WTC11 (cell line): ENCODE measurements at regions not wholly inside any gene's neighbourhood (a gene's known extent, or its start where the extent isn't known, plus 50 kb on each side); places are given as distances from the start of the nearest gene placed in this dataset.

Source experiments
- ATAC-seq: fragments of 200-7000 bp; cut with Tn5 transposase; 2 replicates; pipeline ENCODE4 v1.10.0; 2021; ENCODE audit warnings: mild to moderate bottlenecking, moderate library complexity
- CTCF ChIA-PET: fragments of 300-600 bp; sonication (Branson Sonifier 250); formaldehyde crosslinking; loops from one replicate; lab custom pipeline; 2021; ENCODE audit warnings: antibody characterized with exemption; lab: Charles Lee
- POLR2A ChIA-PET: fragments of 350-600 bp; sonication (Branson Sonifier 250); formaldehyde crosslinking; loops from one replicate; lab custom pipeline; 2021; ENCODE audit warnings: antibody characterized with exemption; lab: Charles Lee
- DNase-seq: peaks from one replicate; pipeline ENCODE4 v3.0.0; 2021; ENCODE audit warnings: low spot score
- H3K27ac Mint-ChIP-seq: 2 replicates; pipeline ENCODE4 v1.8.0; 2021; ENCODE audit warnings: mixed read lengths
- H3K27me3 Mint-ChIP-seq: 2 replicates; pipeline ENCODE4 v1.8.0; 2021; ENCODE audit warnings: low read depth, mild to moderate bottlenecking, moderate library complexity, mixed read lengths
- H3K36me3 Mint-ChIP-seq: 2 replicates; pipeline ENCODE4 v1.8.0; 2021; ENCODE audit warnings: mixed read lengths
- H3K4me1 Mint-ChIP-seq: 2 replicates; pipeline ENCODE4 v1.8.0; 2022; ENCODE audit warnings: mixed read lengths
- H3K4me3 Mint-ChIP-seq: 2 replicates; pipeline ENCODE4 v1.8.0; 2021; ENCODE audit warnings: mild to moderate bottlenecking, moderate library complexity, mixed read lengths
- H3K9me3 Mint-ChIP-seq: 2 replicates; pipeline ENCODE4 v1.8.0; 2021; ENCODE audit warnings: mixed read lengths
- EMX1 ChIP-seq: fragments of 250-450 bp; sonication (Bioruptor Pico); IDR thresholded peaks from 2 replicates; pipeline ENCODE4 v1.8.0; 2021; ENCODE audit warnings: mild to moderate bottlenecking
- ETV6 ChIP-seq: sonication (generic); formaldehyde crosslinking; IDR thresholded peaks from 2 replicates; pipeline ENCODE4 v1.8.1; 2022; ENCODE audit warnings: mild to moderate bottlenecking, missing genetic modification reagents
- FOXJ3 ChIP-seq: sonication (generic); formaldehyde crosslinking; IDR thresholded peaks from 2 replicates; pipeline ENCODE4 v1.9.0; 2021; ENCODE audit warnings: missing genetic modification reagents, mild to moderate bottlenecking, borderline replicate concordance
- FOXP1 ChIP-seq: sonication (generic); formaldehyde crosslinking; IDR thresholded peaks from 2 replicates; pipeline ENCODE4 v1.8.0; 2022; ENCODE audit warnings: missing genetic modification reagents, mild to moderate bottlenecking, moderate library complexity, borderline replicate concordance
- NFE2L1 ChIP-seq: sonication (generic); formaldehyde crosslinking; IDR thresholded peaks from 2 replicates; pipeline ENCODE4 v1.8.1; 2023; ENCODE audit warnings: missing genetic modification reagents
- NR2C2 ChIP-seq: sonication (generic); formaldehyde crosslinking; IDR thresholded peaks from 2 replicates; pipeline ENCODE4 v1.8.0; 2022; ENCODE audit warnings: mild to moderate bottlenecking, missing genetic modification reagents
- RORB ChIP-seq: fragments of 250-450 bp; sonication (Bioruptor Pico); IDR thresholded peaks from 2 replicates; pipeline ENCODE4 v1.9.0; 2021; ENCODE audit warnings: mild to moderate bottlenecking
- SP1 ChIP-seq: sonication (generic); formaldehyde crosslinking; conservative IDR thresholded peaks from 2 replicates; pipeline ENCODE4 v1.8.1; 2022; ENCODE audit warnings: missing genetic modification reagents
- TEAD1 ChIP-seq: sonication (generic); formaldehyde crosslinking; IDR thresholded peaks from 2 replicates; pipeline ENCODE4 v1.8.0; 2022; ENCODE audit warnings: mild to moderate bottlenecking, missing genetic modification reagents
- ZNF138 ChIP-seq: sonication (generic); formaldehyde crosslinking; conservative IDR thresholded peaks from 2 replicates; pipeline ENCODE4 v1.8.1; 2022; ENCODE audit warnings: mild to moderate bottlenecking, moderate library complexity, missing genetic modification reagents
- ZNF232 ChIP-seq: sonication (generic); formaldehyde crosslinking; IDR thresholded peaks from 2 replicates; pipeline ENCODE4 v1.8.0; 2022; ENCODE audit warnings: mild to moderate bottlenecking, missing genetic modification reagents
- ZNF423 ChIP-seq: fragments of 250-450 bp; sonication (Bioruptor Pico); IDR thresholded peaks from 2 replicates; pipeline ENCODE4 v2.1.2; 2022; ENCODE audit warnings: mild to moderate bottlenecking, moderate library complexity
- TF ChIP-seq, protein P1 (sequence below): fragments of 250-450 bp; sonication (Bioruptor Pico); IDR thresholded peaks from 2 replicates; pipeline ENCODE4 v2.1.2; 2022; ENCODE audit warnings: mild to moderate bottlenecking, moderate library complexity
- TF ChIP-seq, protein P2 (sequence below): fragments of 250-450 bp; sonication (Bioruptor Pico); IDR thresholded peaks from 2 replicates; pipeline ENCODE4 v1.9.0; 2021; ENCODE audit warnings: mild to moderate bottlenecking
- TF ChIP-seq, protein P3 (sequence below): sonication (generic); formaldehyde crosslinking; IDR thresholded peaks from 2 replicates; pipeline ENCODE4 v1.8.0; 2022; ENCODE audit warnings: mild to moderate bottlenecking, missing genetic modification reagents
- TF ChIP-seq, protein P4 (sequence below): sonication (generic); formaldehyde crosslinking; IDR thresholded peaks from 2 replicates; pipeline ENCODE4 v1.8.1; 2023; ENCODE audit warnings: mild to moderate bottlenecking, moderate library complexity, missing genetic modification reagents
- TF ChIP-seq, protein P5 (sequence below): fragments of 250-450 bp; sonication (Bioruptor Pico); IDR thresholded peaks from 2 replicates; pipeline ENCODE4 v1.9.0; 2021; ENCODE audit warnings: moderate library complexity, mild to moderate bottlenecking, inconsistent platforms, borderline replicate concordance
- TF ChIP-seq, protein P6 (sequence below): sonication (generic); formaldehyde crosslinking; IDR thresholded peaks from 2 replicates; pipeline ENCODE4 v1.8.1; 2023; ENCODE audit warnings: mild to moderate bottlenecking, missing genetic modification reagents
- TF ChIP-seq, protein P7 (sequence below): sonication (generic); formaldehyde crosslinking; IDR thresholded peaks from 2 replicates; pipeline ENCODE4 v1.8.1; 2022; ENCODE audit warnings: low read depth, mild to moderate bottlenecking, moderate library complexity, missing genetic modification reagents, borderline replicate concordance
- TF ChIP-seq, protein P8 (sequence below): sonication (generic); formaldehyde crosslinking; IDR thresholded peaks from 2 replicates; pipeline ENCODE4 v1.8.1; 2022; ENCODE audit warnings: mild to moderate bottlenecking, missing genetic modification reagents, moderate library complexity, borderline replicate concordance

DNA sequence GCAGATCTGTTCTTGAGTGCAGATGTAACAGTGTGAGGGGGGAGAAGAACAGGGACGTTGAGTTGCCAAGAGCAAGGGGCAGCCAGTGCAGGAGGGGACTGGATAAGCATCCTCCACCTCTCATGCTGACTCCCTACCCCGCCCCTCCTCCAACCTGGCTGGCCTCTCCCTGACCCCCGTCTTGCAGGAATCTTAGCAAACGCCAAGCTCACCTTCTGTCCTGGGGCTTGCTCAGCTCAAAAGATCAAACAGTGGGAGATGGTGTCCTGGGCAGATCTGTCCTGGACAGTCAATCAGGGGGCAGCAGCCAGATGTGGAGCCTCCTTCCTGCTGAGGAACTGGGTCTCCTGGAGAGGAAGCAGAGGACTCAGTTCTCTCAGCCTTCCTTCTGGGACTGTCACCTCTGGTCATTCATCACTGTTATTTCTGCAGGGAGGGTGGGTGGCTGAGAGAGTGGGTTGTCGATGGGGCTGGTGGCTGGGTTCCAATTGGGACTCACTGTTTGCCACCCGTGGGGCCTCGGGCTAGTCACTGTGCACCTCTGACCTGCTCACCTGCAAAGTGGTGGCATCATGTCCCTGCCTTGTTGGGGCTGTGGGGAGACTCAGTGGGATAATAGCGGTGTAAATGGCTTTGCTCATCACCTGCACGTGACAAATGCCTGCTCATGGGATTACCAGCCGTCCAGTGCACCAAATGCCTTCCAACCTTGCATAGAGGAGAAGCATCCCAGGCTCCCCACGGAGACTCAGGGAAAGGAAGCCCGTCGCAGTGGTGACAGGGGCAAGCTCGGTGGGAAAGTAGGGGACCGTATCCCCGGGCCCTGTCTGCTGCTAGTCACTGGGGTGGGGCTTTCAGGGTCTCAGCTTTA, 154.4 kb downstream of the PTPRU start (continued):
- TF ChIP-seq, protein P1, sequence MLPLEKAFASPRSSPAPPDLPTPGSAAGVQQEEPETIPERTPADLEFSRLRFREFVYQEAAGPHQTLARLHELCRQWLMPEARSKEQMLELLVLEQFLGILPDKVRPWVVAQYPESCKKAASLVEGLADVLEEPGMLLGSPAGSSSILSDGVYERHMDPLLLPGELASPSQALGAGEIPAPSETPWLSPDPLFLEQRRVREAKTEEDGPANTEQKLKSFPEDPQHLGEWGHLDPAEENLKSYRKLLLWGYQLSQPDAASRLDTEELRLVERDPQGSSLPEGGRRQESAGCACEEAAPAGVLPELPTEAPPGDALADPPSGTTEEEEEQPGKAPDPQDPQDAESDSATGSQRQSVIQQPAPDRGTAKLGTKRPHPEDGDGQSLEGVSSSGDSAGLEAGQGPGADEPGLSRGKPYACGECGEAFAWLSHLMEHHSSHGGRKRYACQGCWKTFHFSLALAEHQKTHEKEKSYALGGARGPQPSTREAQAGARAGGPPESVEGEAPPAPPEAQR: no peak
- TF ChIP-seq, protein P2, sequence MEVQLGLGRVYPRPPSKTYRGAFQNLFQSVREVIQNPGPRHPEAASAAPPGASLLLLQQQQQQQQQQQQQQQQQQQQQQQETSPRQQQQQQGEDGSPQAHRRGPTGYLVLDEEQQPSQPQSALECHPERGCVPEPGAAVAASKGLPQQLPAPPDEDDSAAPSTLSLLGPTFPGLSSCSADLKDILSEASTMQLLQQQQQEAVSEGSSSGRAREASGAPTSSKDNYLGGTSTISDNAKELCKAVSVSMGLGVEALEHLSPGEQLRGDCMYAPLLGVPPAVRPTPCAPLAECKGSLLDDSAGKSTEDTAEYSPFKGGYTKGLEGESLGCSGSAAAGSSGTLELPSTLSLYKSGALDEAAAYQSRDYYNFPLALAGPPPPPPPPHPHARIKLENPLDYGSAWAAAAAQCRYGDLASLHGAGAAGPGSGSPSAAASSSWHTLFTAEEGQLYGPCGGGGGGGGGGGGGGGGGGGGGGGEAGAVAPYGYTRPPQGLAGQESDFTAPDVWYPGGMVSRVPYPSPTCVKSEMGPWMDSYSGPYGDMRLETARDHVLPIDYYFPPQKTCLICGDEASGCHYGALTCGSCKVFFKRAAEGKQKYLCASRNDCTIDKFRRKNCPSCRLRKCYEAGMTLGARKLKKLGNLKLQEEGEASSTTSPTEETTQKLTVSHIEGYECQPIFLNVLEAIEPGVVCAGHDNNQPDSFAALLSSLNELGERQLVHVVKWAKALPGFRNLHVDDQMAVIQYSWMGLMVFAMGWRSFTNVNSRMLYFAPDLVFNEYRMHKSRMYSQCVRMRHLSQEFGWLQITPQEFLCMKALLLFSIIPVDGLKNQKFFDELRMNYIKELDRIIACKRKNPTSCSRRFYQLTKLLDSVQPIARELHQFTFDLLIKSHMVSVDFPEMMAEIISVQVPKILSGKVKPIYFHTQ (CRISPR knock-in tag): no peak
- TF ChIP-seq FOXJ3 (CRISPR knock-in tag): no peak
- TF ChIP-seq, protein P3, sequence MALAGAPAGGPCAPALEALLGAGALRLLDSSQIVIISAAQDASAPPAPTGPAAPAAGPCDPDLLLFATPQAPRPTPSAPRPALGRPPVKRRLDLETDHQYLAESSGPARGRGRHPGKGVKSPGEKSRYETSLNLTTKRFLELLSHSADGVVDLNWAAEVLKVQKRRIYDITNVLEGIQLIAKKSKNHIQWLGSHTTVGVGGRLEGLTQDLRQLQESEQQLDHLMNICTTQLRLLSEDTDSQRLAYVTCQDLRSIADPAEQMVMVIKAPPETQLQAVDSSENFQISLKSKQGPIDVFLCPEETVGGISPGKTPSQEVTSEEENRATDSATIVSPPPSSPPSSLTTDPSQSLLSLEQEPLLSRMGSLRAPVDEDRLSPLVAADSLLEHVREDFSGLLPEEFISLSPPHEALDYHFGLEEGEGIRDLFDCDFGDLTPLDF (CRISPR knock-in tag): no peak
- TF ChIP-seq, protein P4, sequence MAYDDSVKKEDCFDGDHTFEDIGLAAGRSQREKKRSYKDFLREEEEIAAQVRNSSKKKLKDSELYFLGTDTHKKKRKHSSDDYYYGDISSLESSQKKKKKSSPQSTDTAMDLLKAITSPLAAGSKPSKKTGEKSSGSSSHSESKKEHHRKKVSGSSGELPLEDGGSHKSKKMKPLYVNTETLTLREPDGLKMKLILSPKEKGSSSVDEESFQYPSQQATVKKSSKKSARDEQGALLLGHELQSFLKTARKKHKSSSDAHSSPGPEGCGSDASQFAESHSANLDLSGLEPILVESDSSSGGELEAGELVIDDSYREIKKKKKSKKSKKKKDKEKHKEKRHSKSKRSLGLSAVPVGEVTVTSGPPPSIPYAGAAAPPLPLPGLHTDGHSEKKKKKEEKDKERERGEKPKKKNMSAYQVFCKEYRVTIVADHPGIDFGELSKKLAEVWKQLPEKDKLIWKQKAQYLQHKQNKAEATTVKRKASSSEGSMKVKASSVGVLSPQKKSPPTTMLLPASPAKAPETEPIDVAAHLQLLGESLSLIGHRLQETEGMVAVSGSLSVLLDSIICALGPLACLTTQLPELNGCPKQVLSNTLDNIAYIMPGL (CRISPR knock-in tag): no peak
- TF ChIP-seq ZNF138 (CRISPR knock-in tag): no peak
- TF ChIP-seq NFE2L1 (CRISPR knock-in tag): no peak
- no peak for TF ChIP-seq EMX1 (CRISPR knock-in tag)
- TF ChIP-seq, protein P5, sequence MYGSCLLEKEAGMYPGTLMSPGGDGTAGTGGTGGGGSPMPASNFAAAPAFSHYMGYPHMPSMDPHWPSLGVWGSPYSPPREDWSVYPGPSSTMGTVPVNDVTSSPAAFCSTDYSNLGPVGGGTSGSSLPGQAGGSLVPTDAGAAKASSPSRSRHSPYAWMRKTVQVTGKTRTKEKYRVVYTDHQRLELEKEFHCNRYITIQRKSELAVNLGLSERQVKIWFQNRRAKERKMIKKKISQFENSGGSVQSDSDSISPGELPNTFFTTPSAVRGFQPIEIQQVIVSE (CRISPR knock-in tag): no peak
- TF ChIP-seq RORB (CRISPR knock-in tag): no peak

DNA sequence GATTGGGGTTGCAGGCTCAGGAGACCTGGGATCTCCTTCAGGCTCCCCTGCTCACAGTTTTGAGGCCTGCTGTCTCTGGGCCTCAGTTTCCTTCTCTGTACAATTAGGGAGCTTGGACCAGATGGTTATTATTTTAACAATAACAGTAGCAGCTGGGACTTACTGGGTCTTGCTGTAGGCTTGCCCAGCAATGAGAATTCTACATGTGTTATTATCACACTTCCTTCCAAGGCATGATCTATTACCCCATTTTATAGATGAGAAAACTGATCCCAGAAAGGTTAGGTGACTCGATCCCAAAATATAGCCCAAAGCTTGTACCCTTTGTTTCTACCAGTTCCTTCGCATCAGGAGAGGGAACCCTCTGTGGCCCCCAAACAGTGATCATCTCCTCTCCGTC, 153.8 kb downstream of the PTPRU start:
- CTCF ChIA-PET: interaction anchor here (1.0 to 1.2 kb wide), 2 partner anchors 112 to 722 kb away, joined by 3 read pairs; no protein-coding TSS in a partner anchor
- H3K9me3 Mint-ChIP-seq: no peaks in the 10 kb centered on the region
- no peaks in the 10 kb centered on the region for H3K27me3 Mint-ChIP-seq
- TF ChIP-seq NFE2L1 (CRISPR knock-in tag) (no peak), TEAD1 (no peak), ETV6 (CRISPR knock-in tag) (no peak), ZNF423 (CRISPR knock-in tag) (no peak), SP1 (CRISPR knock-in tag) (no peak), NR2C2 (CRISPR knock-in tag) (no peak), FOXP1 (CRISPR knock-in tag) (no peak), ZNF232 (CRISPR knock-in tag) (no peak)
- TF ChIP-seq, protein P6, sequence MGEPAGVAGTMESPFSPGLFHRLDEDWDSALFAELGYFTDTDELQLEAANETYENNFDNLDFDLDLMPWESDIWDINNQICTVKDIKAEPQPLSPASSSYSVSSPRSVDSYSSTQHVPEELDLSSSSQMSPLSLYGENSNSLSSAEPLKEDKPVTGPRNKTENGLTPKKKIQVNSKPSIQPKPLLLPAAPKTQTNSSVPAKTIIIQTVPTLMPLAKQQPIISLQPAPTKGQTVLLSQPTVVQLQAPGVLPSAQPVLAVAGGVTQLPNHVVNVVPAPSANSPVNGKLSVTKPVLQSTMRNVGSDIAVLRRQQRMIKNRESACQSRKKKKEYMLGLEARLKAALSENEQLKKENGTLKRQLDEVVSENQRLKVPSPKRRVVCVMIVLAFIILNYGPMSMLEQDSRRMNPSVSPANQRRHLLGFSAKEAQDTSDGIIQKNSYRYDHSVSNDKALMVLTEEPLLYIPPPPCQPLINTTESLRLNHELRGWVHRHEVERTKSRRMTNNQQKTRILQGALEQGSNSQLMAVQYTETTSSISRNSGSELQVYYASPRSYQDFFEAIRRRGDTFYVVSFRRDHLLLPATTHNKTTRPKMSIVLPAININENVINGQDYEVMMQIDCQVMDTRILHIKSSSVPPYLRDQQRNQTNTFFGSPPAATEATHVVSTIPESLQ: no peak
- TF ChIP-seq, protein P7, sequence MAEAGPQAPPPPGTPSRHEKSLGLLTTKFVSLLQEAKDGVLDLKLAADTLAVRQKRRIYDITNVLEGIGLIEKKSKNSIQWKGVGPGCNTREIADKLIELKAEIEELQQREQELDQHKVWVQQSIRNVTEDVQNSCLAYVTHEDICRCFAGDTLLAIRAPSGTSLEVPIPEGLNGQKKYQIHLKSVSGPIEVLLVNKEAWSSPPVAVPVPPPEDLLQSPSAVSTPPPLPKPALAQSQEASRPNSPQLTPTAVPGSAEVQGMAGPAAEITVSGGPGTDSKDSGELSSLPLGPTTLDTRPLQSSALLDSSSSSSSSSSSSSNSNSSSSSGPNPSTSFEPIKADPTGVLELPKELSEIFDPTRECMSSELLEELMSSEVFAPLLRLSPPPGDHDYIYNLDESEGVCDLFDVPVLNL: no peak
- TF ChIP-seq, protein P8, sequence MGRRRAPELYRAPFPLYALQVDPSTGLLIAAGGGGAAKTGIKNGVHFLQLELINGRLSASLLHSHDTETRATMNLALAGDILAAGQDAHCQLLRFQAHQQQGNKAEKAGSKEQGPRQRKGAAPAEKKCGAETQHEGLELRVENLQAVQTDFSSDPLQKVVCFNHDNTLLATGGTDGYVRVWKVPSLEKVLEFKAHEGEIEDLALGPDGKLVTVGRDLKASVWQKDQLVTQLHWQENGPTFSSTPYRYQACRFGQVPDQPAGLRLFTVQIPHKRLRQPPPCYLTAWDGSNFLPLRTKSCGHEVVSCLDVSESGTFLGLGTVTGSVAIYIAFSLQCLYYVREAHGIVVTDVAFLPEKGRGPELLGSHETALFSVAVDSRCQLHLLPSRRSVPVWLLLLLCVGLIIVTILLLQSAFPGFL (CRISPR knock-in tag): no peak
- TF ChIP-seq, protein P4 (CRISPR knock-in tag): no peak
- DNase-seq (no peak), ATAC-seq (no peak)
- POLR2A ChIA-PET: no interaction called here
- no peak overlapping the region for H3K4me3 Mint-ChIP-seq
- no peak overlapping the region for H3K27ac Mint-ChIP-seq
- H3K36me3 Mint-ChIP-seq: no peaks in the 10 kb centered on the region
- no peaks in the 10 kb centered on the region for H3K4me1 Mint-ChIP-seq
